Posterior vena cava (tissue), 2 donors: ENCODE measurements at regions not wholly inside any gene's neighbourhood (a gene's known extent, or its start where the extent isn't known, plus 50 kb on each side); places are given as distances from the start of the nearest gene placed in this dataset.
"Not testable (repeated sequence)": the region's sequence is repeated elsewhere in the genome, so short reads cannot be mapped to it uniquely, and the experiment has no call there.

Source experiments
- DNase-seq: peaks from one replicate; pipeline ENCODE4 v3.0.0-alpha.2; 2020; ENCODE audit warnings: low spot score
- intact Hi-C, 2 donors: fragments of 100-400 bp; cut with DNase I; formaldehyde crosslinking; loops; one replicate each; pipeline versions ENCODE4 v1.14.1 to v1.14.2; 2022 to 2023
- donor health status: DM: yes; HTN: yes; CAD: no.
- donor health status: DM: yes; HTN: yes; CAD: no.

- no peak for DNase-seq
- intact Hi-C loops: no loop called here
Measured at GRCh38 chr10:26621243-26621888, 76.1 kb upstream of the PDSS1 start.

DNA sequence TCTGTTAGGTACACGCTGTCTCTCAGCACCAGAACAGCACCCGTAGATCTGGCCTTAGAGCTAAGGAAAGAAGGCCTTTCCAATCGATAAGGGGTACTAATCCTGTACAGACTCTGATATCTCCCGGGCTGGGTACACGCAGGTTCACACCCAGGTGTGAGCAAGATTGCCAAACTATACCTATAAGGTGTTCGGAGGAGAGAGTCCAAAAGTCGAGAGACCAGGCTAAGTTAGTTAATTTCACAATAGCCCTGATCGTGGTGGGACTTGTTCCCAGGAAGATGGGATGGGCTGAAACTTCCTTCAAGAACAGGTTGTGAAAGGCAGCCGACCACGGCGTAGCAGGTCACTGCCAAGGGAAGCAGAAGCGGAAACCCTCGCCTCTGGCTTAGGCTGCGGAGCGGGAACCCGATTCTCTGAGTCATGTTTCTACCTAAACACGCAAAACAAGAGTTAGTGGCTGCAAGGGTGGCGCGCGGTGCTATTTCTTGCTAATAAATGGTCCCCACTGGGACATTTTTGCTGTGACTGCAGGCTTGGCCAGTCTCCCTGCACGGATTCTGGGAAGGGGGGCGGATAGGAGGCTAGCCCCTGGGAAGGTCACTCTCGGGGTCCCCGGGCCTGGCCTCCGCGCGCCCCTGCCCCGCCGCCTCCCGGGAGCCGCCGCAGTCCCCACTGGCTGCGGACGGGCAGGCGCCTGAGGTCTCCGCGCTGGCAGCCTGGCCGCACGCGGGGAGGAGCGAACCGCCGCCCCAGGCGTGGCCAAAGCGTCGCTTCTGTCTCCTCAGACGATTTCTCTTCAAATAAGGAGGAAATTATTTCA is 75.4 kb upstream of the PDSS1 start:
- intact Hi-C loops: no loop called here
- DNase-seq: peak; percentile 85

- intact Hi-C loops: no loop called here
- no peak for DNase-seq
Measured at GRCh38 chr10:26622891-26623290, 74.6 kb upstream of the PDSS1 start.

DNA sequence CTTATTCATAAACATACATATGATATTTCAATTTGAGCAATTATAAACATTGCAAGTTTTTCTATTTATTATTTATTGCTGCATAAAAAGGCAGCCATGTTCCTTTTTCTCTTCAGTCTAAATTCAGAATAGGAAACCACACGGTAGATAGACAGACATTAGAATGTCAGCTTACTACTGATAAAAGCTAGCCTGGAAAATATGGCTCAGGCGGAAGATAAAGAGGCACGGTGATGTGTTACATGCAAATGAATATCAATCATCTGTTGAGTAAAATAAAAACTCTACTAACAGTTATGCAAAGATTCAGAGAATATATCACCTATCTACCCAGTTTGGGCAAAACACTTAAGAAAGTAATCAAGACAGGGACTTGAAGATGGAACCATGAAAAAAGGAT is 73.5 kb upstream of the PDSS1 start:
- no peak for DNase-seq
- intact Hi-C loops: no loop called here

DNA sequence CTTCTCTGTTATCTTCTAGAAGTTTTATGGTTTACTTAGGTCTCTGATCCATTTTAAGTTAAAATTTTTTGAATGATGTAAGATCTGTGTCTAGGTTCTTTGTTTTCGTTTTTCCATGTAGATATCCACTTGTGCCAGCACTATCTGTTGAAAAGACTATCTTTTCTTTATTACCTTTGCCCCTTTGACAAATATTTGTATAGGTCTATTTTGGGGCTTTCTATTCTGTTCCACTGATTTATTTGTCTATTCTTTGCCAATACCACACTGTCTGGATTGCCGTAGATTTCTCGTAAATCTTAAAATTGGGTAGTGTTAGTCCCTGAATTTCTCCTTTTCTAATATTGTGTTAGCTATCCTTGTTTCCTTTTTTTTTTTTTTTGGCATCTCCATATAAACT is 71.4 kb upstream of the PDSS1 start:
- intact Hi-C loops: no loop called here
- DNase-seq: no peak

GRCh38 chr10:26627324-26627723 is 70.2 kb upstream of the PDSS1 start:
- intact Hi-C loops: no loop called here

DNA sequence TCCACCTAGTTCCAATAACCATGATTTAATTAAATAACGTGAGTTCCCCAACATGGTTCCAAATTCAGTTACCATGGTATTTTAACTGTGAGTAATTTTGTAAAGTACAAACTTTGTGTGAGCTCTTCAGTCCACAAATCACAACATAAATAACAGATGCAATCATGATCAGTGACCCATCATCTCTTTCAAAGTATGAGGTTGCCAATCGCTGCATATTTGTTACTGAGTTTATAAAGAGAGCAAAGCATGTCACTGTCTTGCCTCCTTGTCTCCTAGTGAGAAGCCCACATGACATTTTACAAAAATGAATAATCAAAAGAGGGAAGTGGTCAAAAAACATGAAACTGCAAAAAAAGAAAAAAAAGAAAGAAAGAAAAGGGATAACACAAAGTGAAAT is 69.1 kb upstream of the PDSS1 start:
- DNase-seq: no peak
- intact Hi-C loops: no loop called here

More at GRCh38 chr10:26627324-26627723, 70.2 kb upstream of the PDSS1 start:
- no peak for DNase-seq

DNA sequence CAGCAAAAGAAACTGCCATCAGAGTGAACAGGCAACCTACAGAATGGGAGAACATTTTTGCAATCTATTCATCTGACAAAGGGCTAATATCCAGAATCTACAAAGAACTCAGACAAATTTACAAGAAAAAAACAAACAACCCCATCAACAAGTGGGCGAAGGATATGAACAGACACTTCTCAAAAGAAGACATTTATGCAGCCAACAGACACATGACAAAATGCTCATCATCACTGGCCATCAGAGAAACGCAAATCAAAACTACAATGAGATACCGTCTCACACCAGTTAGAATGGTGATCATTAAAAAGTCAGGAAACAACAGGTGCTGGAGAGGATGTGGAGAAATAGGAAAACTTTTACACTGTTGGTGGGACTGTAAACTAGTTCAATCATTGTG is 65.3 kb upstream of the PDSS1 start:
- DNase-seq, intact Hi-C loops: not testable (repeated sequence)

DNA sequence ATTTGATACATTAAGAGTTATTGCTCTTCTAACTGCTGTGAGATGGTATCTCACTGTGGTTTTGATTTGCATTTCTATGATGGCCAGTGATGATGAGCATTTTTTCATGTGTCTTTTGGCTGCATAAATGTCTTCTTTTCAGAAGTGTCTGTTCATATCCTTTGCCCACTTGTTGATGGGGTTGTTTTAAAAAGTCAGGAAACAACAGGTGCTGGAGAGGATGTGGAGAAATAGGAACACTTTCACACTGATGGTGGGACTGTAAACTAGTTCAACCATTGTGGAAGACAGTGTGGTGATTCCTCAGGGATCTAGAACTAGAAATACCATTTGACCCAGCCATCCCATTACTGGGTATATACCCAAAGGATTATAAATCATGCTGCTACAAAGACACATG is 63.4 kb upstream of the PDSS1 start:
- DNase-seq, intact Hi-C loops: not testable (repeated sequence)

GRCh38 chr10:26637521-26638275 is 59.8 kb upstream of the PDSS1 start:
- intact Hi-C loops: no loop called here
- no peak for DNase-seq

GRCh38 chr10:26640391-26640790 is 57.1 kb upstream of the PDSS1 start:
- intact Hi-C loops: no loop called here
- no peak for DNase-seq

DNA sequence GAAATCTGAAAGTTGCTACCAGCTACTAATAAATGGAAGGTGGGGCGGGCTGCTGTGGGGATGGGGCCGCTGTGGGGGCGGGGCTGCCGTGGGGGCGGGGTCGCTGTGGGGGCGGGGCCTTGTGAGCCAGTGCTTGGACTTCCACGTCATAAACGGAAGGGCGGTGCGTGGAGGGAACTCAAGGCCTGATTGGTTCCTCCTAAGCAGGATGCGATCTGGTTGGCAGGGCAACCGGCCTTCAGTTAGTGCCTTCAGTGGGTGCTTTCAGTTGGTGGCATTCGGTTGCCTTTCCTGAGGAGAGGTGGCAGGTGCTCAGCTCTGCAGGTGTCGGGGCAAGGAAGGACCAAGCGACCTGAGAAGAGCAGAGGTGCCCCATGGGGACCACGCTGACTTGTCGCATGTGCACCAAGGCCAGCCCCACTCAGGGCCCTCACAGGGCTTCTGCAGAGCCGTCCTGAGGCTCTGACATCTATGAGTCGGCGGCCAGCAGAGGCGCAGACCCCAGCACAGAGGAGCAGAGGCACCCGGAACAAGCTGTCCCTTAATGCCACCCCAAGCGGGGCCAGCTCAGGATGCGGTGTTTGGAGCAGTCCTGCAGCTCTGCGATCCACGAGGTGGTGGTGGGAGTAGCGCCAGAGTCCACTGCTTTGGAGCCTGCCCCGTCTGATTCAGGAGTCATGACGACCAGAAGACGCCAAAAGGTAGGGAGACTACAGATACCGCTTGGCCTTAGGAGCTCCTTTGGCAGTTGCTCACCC is 54.4 kb upstream of the PDSS1 start:
- DNase-seq: no peak
- intact Hi-C loops: no loop called here

- intact Hi-C loops: no loop called here
- DNase-seq: no peak
Measured at GRCh38 chr10:26647602-26648244, 49.8 kb upstream of the PDSS1 start.
